Liver (tissue), 8 donors: ENCODE measurements at regions not wholly inside any gene's neighbourhood (a gene's known extent, or its start where the extent isn't known, plus 50 kb on each side); places are given as distances from the start of the nearest gene placed in this dataset.

Experiments
- DNase-seq: peaks from one replicate; pipeline ENCODE4 v3.0.0-alpha.2; 2017; ENCODE audit warnings: low spot score
- H3K27ac ChIP-seq, 2 donors: one replicate each; pipeline ENCODE4 v1.7.0; 2013; ENCODE audit warnings: inconsistent platforms in 2 of 2, low read length in 2 of 2, control low read depth in 1 of 2, low read depth in 1 of 2, mild to moderate bottlenecking in 1 of 2
- H3K27me3 ChIP-seq, 4 donors: one replicate each; pipeline versions ENCODE4 v1.6.1 to v1.7.0; 2013; ENCODE audit warnings: low read length in 3 of 4, inconsistent platforms in 1 of 4, mild to moderate bottlenecking in 1 of 4, moderate library complexity in 1 of 4; ENCODE audit not compliant: control insufficient read depth in 4 of 4, insufficient read depth in 4 of 4
- H3K36me3 ChIP-seq, 4 donors: one replicate each; pipeline versions ENCODE4 v1.6.1 to v1.7.0; 2013; ENCODE audit warnings: low read length in 3 of 4, mild to moderate bottlenecking in 3 of 4, low read depth in 1 of 4, moderate library complexity in 1 of 4; ENCODE audit not compliant: control insufficient read depth in 4 of 4, insufficient read depth in 3 of 4
- H3K4me1 ChIP-seq, 4 donors: one replicate each; pipeline versions ENCODE4 v1.6.1 to v1.7.0; 2013; ENCODE audit warnings: low read length in 3 of 4, mild to moderate bottlenecking in 3 of 4, moderate library complexity in 1 of 4; ENCODE audit not compliant: control insufficient read depth in 4 of 4, insufficient read depth in 4 of 4
- H3K4me3 ChIP-seq, 3 donors: one replicate each; pipeline versions ENCODE4 v1.6.1 to v1.7.0; 2013; ENCODE audit warnings: low read length in 3 of 3, control low read depth in 1 of 3, low read depth in 1 of 3, mild to moderate bottlenecking in 1 of 3
- H3K9ac ChIP-seq, 2 donors: one replicate each; pipeline ENCODE4 v1.7.0; 2013; ENCODE audit warnings: low read length in 2 of 2, mild to moderate bottlenecking in 2 of 2, moderate library complexity in 2 of 2, control low read depth in 1 of 2, low read depth in 1 of 2
- H3K9me3 ChIP-seq, 4 donors: one replicate each; pipeline versions ENCODE4 v1.6.1 to v1.7.0; 2013; ENCODE audit warnings: low read length in 3 of 4; ENCODE audit not compliant: control insufficient read depth in 4 of 4
- CTCF ChIP-seq: fragments of 150-350 bp; IDR thresholded peaks from 2 replicates; pipeline ENCODE4 v1.5.1; 2017; ENCODE audit warnings: improper control_type of control experiment, low read depth, low read length; ENCODE audit not compliant: missing input control
- EGR1 ChIP-seq, 2 donors: IDR thresholded peaks; 2 replicates each; pipeline ENCODE4 v1.6.1; 2016 to 2018; ENCODE audit warnings: antibody characterized with exemption in 2 of 2, low read depth in 2 of 2
- FOXA1 ChIP-seq: IDR thresholded peaks from 2 replicates; pipeline ENCODE4 v1.6.1; 2016; ENCODE audit warnings: antibody characterized with exemption
- FOXA2 ChIP-seq: IDR thresholded peaks from 2 replicates; pipeline ENCODE4 v1.6.1; 2016; ENCODE audit warnings: antibody characterized with exemption
- GABPA ChIP-seq, 2 donors: IDR thresholded peaks in 1 of 2; conservative IDR thresholded peaks in 1 of 2; 2 replicates each; pipeline ENCODE4 v1.6.1; 2016; ENCODE audit warnings: antibody characterized with exemption in 2 of 2, mild to moderate bottlenecking in 1 of 2, moderate library complexity in 1 of 2
- HNF4A ChIP-seq, 2 donors: conservative IDR thresholded peaks; 2 replicates each; pipeline ENCODE4 v1.6.1; 2016; ENCODE audit warnings: antibody characterized with exemption in 2 of 2, mild to moderate bottlenecking in 2 of 2
- HNF4G ChIP-seq: IDR thresholded peaks from 2 replicates; pipeline ENCODE4 v1.6.1; 2016; ENCODE audit warnings: antibody characterized with exemption
- JUND ChIP-seq, 2 donors: IDR thresholded peaks; 2 replicates each; pipeline ENCODE4 v1.6.1; 2016; ENCODE audit warnings: antibody characterized with exemption in 2 of 2
- NR2F2 ChIP-seq: IDR thresholded peaks from 2 replicates; pipeline ENCODE4 v1.6.1; 2016; ENCODE audit warnings: antibody characterized with exemption
- RAD21 ChIP-seq, 2 donors: IDR thresholded peaks; 2 replicates each; pipeline ENCODE4 v1.6.1; 2016; ENCODE audit warnings: antibody characterized with exemption in 2 of 2, mild to moderate bottlenecking in 2 of 2
- REST ChIP-seq: IDR thresholded peaks from 2 replicates; pipeline ENCODE4 v1.6.1; 2016; ENCODE audit warnings: antibody characterized with exemption, mild to moderate bottlenecking
- RXRA ChIP-seq, 2 donors: IDR thresholded peaks; 2 replicates each; pipeline ENCODE4 v1.6.1; 2017 to 2018; ENCODE audit warnings: antibody characterized with exemption in 2 of 2, mild to moderate bottlenecking in 1 of 2
- SP1 ChIP-seq: IDR thresholded peaks from 2 replicates; pipeline ENCODE4 v1.6.1; 2018; ENCODE audit warnings: antibody characterized with exemption, mild to moderate bottlenecking
- TAF1 ChIP-seq: conservative IDR thresholded peaks from 2 replicates; pipeline ENCODE4 v1.6.1; 2016; ENCODE audit warnings: antibody characterized with exemption, mild to moderate bottlenecking
- YY1 ChIP-seq: IDR thresholded peaks from 2 replicates; pipeline ENCODE4 v1.6.1; 2016; ENCODE audit warnings: antibody characterized with exemption, mild to moderate bottlenecking
- WGBS: extraction: QIAGEN DNeasy Blood & Tissue Kit; methylation state at CpG from one replicate; pipeline ENCODE4 v1.1.7; 2013; 5-methylcytosine and 5-hydroxymethylcytosine counted together
- TF ChIP-seq, protein P1 (sequence below): IDR thresholded peaks from 2 replicates; pipeline ENCODE4 v1.6.1; 2016; ENCODE audit warnings: antibody characterized with exemption
- TF ChIP-seq, protein P2 (sequence below): IDR thresholded peaks from 2 replicates; pipeline ENCODE4 v1.6.1; 2016; ENCODE audit warnings: antibody characterized with exemption
- TF ChIP-seq, protein P3 (sequence below): IDR thresholded peaks from 2 replicates; pipeline ENCODE4 v1.6.1; 2016; ENCODE audit warnings: antibody characterized with exemption
- donor health status: healthy.
- donor health status: healthy.
- donor health status: healthy.
- donor health status: healthy.
- donor health status: healthy.

DNA sequence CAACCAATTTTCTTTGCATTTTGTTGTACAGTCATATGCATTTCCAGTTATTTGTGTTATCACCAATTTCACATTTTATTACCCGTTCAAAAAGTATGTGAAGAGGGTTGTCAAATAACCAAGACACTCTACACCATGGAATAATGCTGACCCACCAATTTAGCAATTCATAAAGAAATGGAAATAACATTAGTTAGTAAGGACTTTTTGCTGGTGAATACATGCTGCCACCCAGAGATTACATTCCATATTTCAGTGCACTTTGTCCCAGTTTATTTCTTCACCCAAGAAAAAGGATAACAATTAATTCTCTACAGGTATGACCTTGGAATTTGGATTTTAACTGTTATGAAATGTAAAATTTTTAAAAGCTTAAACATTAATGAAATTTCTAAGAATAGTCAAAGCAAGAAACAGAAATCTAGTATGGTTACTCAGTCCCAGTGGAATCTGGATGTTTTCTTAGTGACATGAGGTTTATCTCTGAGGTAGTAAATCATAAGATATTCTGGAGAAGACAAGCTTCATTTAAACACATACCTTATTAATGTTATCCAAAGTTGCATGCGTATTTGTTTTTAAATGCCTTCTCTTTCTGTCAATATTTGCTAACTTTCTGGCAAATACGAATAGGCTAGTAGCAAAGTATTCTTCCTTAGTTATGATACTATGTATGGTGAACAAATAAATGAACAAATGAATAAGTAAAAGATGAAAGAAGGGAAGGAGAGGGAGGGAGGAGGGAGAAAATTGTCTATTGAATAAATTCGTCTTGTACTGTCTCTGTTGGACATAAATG lies 100.6 kb downstream of the CETN3 start:
- Histone ChIP-seq H3K4me1 (peaks cover 0 to 7% (median 4%) of the 10 kb centered on the region in 4 donors), H3K27ac (no peak overlapping the region), H3K27me3 (peaks cover 0 to 3% (median 0%) of the 10 kb centered on the region in 4 donors), H3K36me3 (no peaks in the 10 kb centered on the region), H3K9ac (no peak overlapping the region), H3K4me3 (no peak overlapping the region), H3K9me3 (no peaks in the 10 kb centered on the region)
- TF ChIP-seq GABPA (IDR thresholded peaks at IDR 0.05 in 1 of 2, conservative IDR thresholded peaks at IDR 0.05 in 1 of 2) = no peak
- no peak for TF ChIP-seq HNF4G
- no peak for TF ChIP-seq YY1
- TF ChIP-seq HNF4A (conservative IDR thresholded peaks at IDR 0.05) = no peak
- no peak for TF ChIP-seq NR2F2
- TF ChIP-seq FOXA2 = no peak
- TF ChIP-seq, protein P1, sequence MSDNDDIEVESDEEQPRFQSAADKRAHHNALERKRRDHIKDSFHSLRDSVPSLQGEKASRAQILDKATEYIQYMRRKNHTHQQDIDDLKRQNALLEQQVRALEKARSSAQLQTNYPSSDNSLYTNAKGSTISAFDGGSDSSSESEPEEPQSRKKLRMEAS = no peak
- no peak for TF ChIP-seq RAD21 (IDR thresholded peaks at IDR 0.05)
- no peak for TF ChIP-seq CTCF
- TF ChIP-seq TAF1 = no peak
- TF ChIP-seq FOXA1 = no peak
- TF ChIP-seq REST = no peak
- TF ChIP-seq EGR1 (IDR thresholded peaks at IDR 0.05; ENCODE audit: low read depth in 2 of 2) = no peak
- TF ChIP-seq RXRA (IDR thresholded peaks at IDR 0.05) = no peak
- no peak for TF ChIP-seq JUND (IDR thresholded peaks at IDR 0.05)
- TF ChIP-seq SP1 = no peak
- 55% methylated on average over 4 of the region's 4 CpGs for WGBS
- no peak for DNase-seq

DNA sequence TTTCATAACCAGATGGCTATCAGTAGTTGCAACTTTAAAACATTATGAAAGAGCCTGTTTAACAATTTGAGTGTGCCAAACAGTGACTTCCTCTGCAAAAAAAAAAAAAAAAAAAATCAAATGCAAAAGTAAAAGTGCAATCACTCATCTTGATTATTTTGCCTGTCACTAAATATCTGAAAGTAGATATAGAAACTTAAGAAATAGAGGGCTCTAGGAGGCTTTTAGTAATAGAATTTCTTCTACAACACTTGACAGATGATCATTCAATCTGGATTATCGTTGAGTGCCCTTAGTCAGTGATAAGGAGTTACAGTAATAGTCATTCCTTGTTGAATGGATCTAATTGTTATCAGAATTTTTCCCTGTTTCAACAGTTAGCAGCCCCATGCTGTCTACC lies 101.8 kb downstream of the CETN3 start:
- Histone ChIP-seq H3K9ac (no peak overlapping the region), H3K4me1 (peaks cover 0 to 7% (median 4%) of the 10 kb centered on the region in 4 donors), H3K27me3 (peaks cover 0 to 3% (median 0%) of the 10 kb centered on the region in 4 donors), H3K27ac (no peak overlapping the region), H3K9me3 (no peaks in the 10 kb centered on the region), H3K36me3 (no peaks in the 10 kb centered on the region), H3K4me3 (no peak overlapping the region)
- 60% methylated on average over 1 of the region's 1 CpG for WGBS
- no peak for DNase-seq
- TF ChIP-seq FOXA2 (no peak), RXRA (IDR thresholded peaks at IDR 0.05) (no peak), JUND (IDR thresholded peaks at IDR 0.05) (no peak), HNF4G (no peak), EGR1 (IDR thresholded peaks at IDR 0.05; ENCODE audit: low read depth in 2 of 2) (no peak), FOXA1 (no peak), TAF1 (no peak), YY1 (no peak), GABPA (IDR thresholded peaks at IDR 0.05 in 1 of 2, conservative IDR thresholded peaks at IDR 0.05 in 1 of 2) (no peak), RAD21 (IDR thresholded peaks at IDR 0.05) (no peak), SP1 (no peak), REST (no peak)
- TF ChIP-seq, protein P1 = no peak
- TF ChIP-seq, protein P2, sequence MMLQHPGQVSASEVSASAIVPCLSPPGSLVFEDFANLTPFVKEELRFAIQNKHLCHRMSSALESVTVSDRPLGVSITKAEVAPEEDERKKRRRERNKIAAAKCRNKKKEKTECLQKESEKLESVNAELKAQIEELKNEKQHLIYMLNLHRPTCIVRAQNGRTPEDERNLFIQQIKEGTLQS = no peak
- TF ChIP-seq, protein P3, sequence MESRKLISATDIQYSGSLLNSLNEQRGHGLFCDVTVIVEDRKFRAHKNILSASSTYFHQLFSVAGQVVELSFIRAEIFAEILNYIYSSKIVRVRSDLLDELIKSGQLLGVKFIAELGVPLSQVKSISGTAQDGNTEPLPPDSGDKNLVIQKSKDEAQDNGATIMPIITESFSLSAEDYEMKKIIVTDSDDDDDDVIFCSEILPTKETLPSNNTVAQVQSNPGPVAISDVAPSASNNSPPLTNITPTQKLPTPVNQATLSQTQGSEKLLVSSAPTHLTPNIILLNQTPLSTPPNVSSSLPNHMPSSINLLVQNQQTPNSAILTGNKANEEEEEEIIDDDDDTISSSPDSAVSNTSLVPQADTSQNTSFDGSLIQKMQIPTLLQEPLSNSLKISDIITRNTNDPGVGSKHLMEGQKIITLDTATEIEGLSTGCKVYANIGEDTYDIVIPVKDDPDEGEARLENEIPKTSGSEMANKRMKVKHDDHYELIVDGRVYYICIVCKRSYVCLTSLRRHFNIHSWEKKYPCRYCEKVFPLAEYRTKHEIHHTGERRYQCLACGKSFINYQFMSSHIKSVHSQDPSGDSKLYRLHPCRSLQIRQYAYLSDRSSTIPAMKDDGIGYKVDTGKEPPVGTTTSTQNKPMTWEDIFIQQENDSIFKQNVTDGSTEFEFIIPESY = no peak
